Activated CD4-positive, alpha-beta T cell treated with anti-CD3 and anti-CD28 coated beads, Interleukin-2, amount 50 U/mL, for 24 hours (primary cell): ENCODE measurements at regions not wholly inside any gene's neighbourhood (a gene's known extent, or its start where the extent isn't known, plus 50 kb on each side); places are given as distances from the start of the nearest gene placed in this dataset.
A peak's percentile ranks its signal among the peaks of the same experiment; 100 is the strongest.

ENCODE experiments used
- DNase-seq, 2 donors: peaks; one replicate each; pipeline ENCODE4 v3.0.0-alpha.2; 2020; ENCODE audit warnings: low read depth in 1 of 2, low spot score in 1 of 2

- DNase-seq = no peak
These were observed 461.6 kb downstream of the BUD13 start for GRCh38 chr11:116311206-116311605.

GRCh38 chr11:116310698-116311097, 462.1 kb downstream of the BUD13 start:
- DNase-seq = no peak

GRCh38 chr11:116310226-116310625, 462.6 kb downstream of the BUD13 start:
- DNase-seq = no peak

- no peak for DNase-seq
These were observed 463.3 kb downstream of the BUD13 start for GRCh38 chr11:116309446-116309845.

GRCh38 chr11:116302756-116303155, 470.0 kb downstream of the BUD13 start:
- DNase-seq = no peak

GRCh38 chr11:116301141-116301540, 471.6 kb downstream of the BUD13 start:
- no peak for DNase-seq

GRCh38 chr11:116300232-116300631, 472.6 kb downstream of the BUD13 start:
- DNase-seq = no peak

GRCh38 chr11:116294630-116295029, 478.2 kb downstream of the BUD13 start:
- DNase-seq = no peak

- no peak for DNase-seq
These were observed 484.9 kb downstream of the BUD13 start for GRCh38 chr11:116287866-116288265.

GRCh38 chr11:116285026-116285425, 487.8 kb downstream of the BUD13 start:
- no peak for DNase-seq

GRCh38 chr11:116283300-116283699, 489.5 kb downstream of the BUD13 start:
- no peak for DNase-seq

GRCh38 chr11:116282481-116282880, 490.3 kb downstream of the BUD13 start:
- no peak for DNase-seq

GRCh38 chr11:116281173-116282160, 491.3 kb downstream of the BUD13 start:
- DNase-seq = no peak

GRCh38 chr11:116279511-116279910, 493.3 kb downstream of the BUD13 start:
- DNase-seq = no peak

- no peak for DNase-seq
These were observed 494.7 kb downstream of the BUD13 start for GRCh38 chr11:116278076-116278475.

GRCh38 chr11:116276051-116277044, 496.4 kb downstream of the BUD13 start:
- peak; percentile 49 to 60 for DNase-seq

- no peak for DNase-seq
These were observed 497.2 kb downstream of the BUD13 start for GRCh38 chr11:116275635-116276034.

GRCh38 chr11:116274521-116274920, 498.3 kb downstream of the BUD13 start:
- DNase-seq = no peak

GRCh38 chr11:116272181-116272789, 500.5 kb downstream of the BUD13 start:
- no peak for DNase-seq

- no peak for DNase-seq
These were observed 501.3 kb downstream of the BUD13 start for GRCh38 chr11:116271479-116271878.

- DNase-seq = no peak
These were observed 505.6 kb downstream of the BUD13 start for GRCh38 chr11:116267146-116267545.
